ENCODE measurements at regions not wholly inside any gene's neighbourhood (a gene's known extent, or its start where the extent isn't known, plus 50 kb on each side); places are given as distances from the start of the nearest gene placed in this dataset.
"Not testable (repeated sequence)": the region's sequence is repeated elsewhere in the genome, so short reads cannot be mapped to it uniquely, and the experiment has no call there.

- no peak for FAIRE-seq
- DNase-seq (ENCODE audit: insufficient read length) = no peak
- TF ChIP-seq POLR2A (IDR thresholded peaks at IDR 0.05; ENCODE audit: low read depth, low read length) (no peak), TAF1 (IDR thresholded peaks at IDR 0.05; ENCODE audit: borderline replicate concordance, low read depth, low read length) (no peak), POLR2AphosphoS5 (IDR thresholded peaks at IDR 0.05; ENCODE audit: low read depth, low read length) (no peak)
Observed at GRCh38 chr5:125233944-125234343, 487.5 kb upstream of the ZNF608 start.

- FAIRE-seq (no peak), DNase-seq (ENCODE audit: insufficient read length) (no peak)
Observed at GRCh38 chr5:125236007-125236406, 489.6 kb upstream of the ZNF608 start.

GRCh38 chr5:125236981-125237380, 490.5 kb upstream of the ZNF608 start:
- DNase-seq (ENCODE audit: insufficient read length) = no peak
- TF ChIP-seq POLR2AphosphoS5 (IDR thresholded peaks at IDR 0.05; ENCODE audit: low read depth, low read length) = no peak
- TF ChIP-seq POLR2A (IDR thresholded peaks at IDR 0.05; ENCODE audit: low read depth, low read length) = no peak
- no peak for TF ChIP-seq TAF1 (IDR thresholded peaks at IDR 0.05; ENCODE audit: borderline replicate concordance, low read depth, low read length)
- no peak for FAIRE-seq

More at GRCh38 chr5:125236007-125236406, 489.6 kb upstream of the ZNF608 start:
- TF ChIP-seq POLR2A (IDR thresholded peaks at IDR 0.05; ENCODE audit: low read depth, low read length) (no peak), TAF1 (IDR thresholded peaks at IDR 0.05; ENCODE audit: borderline replicate concordance, low read depth, low read length) (no peak), POLR2AphosphoS5 (IDR thresholded peaks at IDR 0.05; ENCODE audit: low read depth, low read length) (no peak)

- TF ChIP-seq TAF1 (IDR thresholded peaks at IDR 0.05; ENCODE audit: borderline replicate concordance, low read depth, low read length) (no peak), POLR2A (IDR thresholded peaks at IDR 0.05; ENCODE audit: low read depth, low read length) (no peak), POLR2AphosphoS5 (IDR thresholded peaks at IDR 0.05; ENCODE audit: low read depth, low read length) (no peak)
- FAIRE-seq (no peak), DNase-seq (ENCODE audit: insufficient read length) (no peak)
Observed at GRCh38 chr5:125244531-125244930, 498.1 kb upstream of the ZNF608 start.

GRCh38 chr5:125245216-125245615, 498.8 kb upstream of the ZNF608 start:
- DNase-seq (ENCODE audit: insufficient read length) (no peak), FAIRE-seq (no peak)
- TF ChIP-seq TAF1 (IDR thresholded peaks at IDR 0.05; ENCODE audit: borderline replicate concordance, low read depth, low read length) (no peak), POLR2AphosphoS5 (IDR thresholded peaks at IDR 0.05; ENCODE audit: low read depth, low read length) (no peak), POLR2A (IDR thresholded peaks at IDR 0.05; ENCODE audit: low read depth, low read length) (no peak)

GRCh38 chr5:125249400-125249799, 503.0 kb upstream of the ZNF608 start:
- FAIRE-seq = no peak
- no peak for DNase-seq (ENCODE audit: insufficient read length)
- TF ChIP-seq POLR2A (IDR thresholded peaks at IDR 0.05; ENCODE audit: low read depth, low read length) (no peak), TAF1 (IDR thresholded peaks at IDR 0.05; ENCODE audit: borderline replicate concordance, low read depth, low read length) (no peak), POLR2AphosphoS5 (IDR thresholded peaks at IDR 0.05; ENCODE audit: low read depth, low read length) (no peak)

- DNase-seq (ENCODE audit: insufficient read length) (no peak), FAIRE-seq (no peak)
- TF ChIP-seq POLR2A (IDR thresholded peaks at IDR 0.05; ENCODE audit: low read depth, low read length) (no peak), POLR2AphosphoS5 (IDR thresholded peaks at IDR 0.05; ENCODE audit: low read depth, low read length) (no peak)
Observed at GRCh38 chr5:125251703-125252102, 505.3 kb upstream of the ZNF608 start.

GRCh38 chr5:125253634-125254033, 507.2 kb upstream of the ZNF608 start:
- DNase-seq (ENCODE audit: insufficient read length); FAIRE-seq: not testable (repeated sequence)

GRCh38 chr5:125254267-125254666, 507.8 kb upstream of the ZNF608 start:
- DNase-seq (ENCODE audit: insufficient read length) (no peak), FAIRE-seq (no peak)
- TF ChIP-seq POLR2AphosphoS5 (IDR thresholded peaks at IDR 0.05; ENCODE audit: low read depth, low read length) = no peak

- no peak for TF ChIP-seq POLR2A (IDR thresholded peaks at IDR 0.05; ENCODE audit: low read depth, low read length)
- no peak for TF ChIP-seq TAF1 (IDR thresholded peaks at IDR 0.05; ENCODE audit: borderline replicate concordance, low read depth, low read length)
- no peak for TF ChIP-seq POLR2AphosphoS5 (IDR thresholded peaks at IDR 0.05; ENCODE audit: low read depth, low read length)
- FAIRE-seq (no peak), DNase-seq (ENCODE audit: insufficient read length) (no peak)
Observed at GRCh38 chr5:125256296-125256695, 509.9 kb upstream of the ZNF608 start.

GRCh38 chr5:125257057-125257972, 510.9 kb upstream of the ZNF608 start:
- TF ChIP-seq POLR2A (IDR thresholded peaks at IDR 0.05; ENCODE audit: low read depth, low read length) (no peak), POLR2AphosphoS5 (IDR thresholded peaks at IDR 0.05; ENCODE audit: low read depth, low read length) (no peak), TAF1 (IDR thresholded peaks at IDR 0.05; ENCODE audit: borderline replicate concordance, low read depth, low read length) (no peak)
- no peak for FAIRE-seq
- no peak for DNase-seq (ENCODE audit: insufficient read length)

- DNase-seq (ENCODE audit: insufficient read length) = no peak
- peak; percentile 33 for FAIRE-seq
- TF ChIP-seq POLR2A (IDR thresholded peaks at IDR 0.05; ENCODE audit: low read depth, low read length) (no peak), TAF1 (IDR thresholded peaks at IDR 0.05; ENCODE audit: borderline replicate concordance, low read depth, low read length) (no peak), POLR2AphosphoS5 (IDR thresholded peaks at IDR 0.05; ENCODE audit: low read depth, low read length) (no peak)
Observed at GRCh38 chr5:125257997-125258396, 511.6 kb upstream of the ZNF608 start.

Data from GM12892 (cell line).